NCI-H2171 treated with DMSO at 0.1 percent for 48 hours (cell line): ENCODE measurements at regions not wholly inside any gene's neighbourhood (a gene's known extent, or its start where the extent isn't known, plus 50 kb on each side); places are given as distances from the start of the nearest gene placed in this dataset.

Experiments
- DNase-seq: peaks from one replicate; lab custom pipeline; 2025; lab: John Stamatoyannopoulos, UW

GRCh38 chr12:44961887-44962286, 85.8 kb upstream of the NELL2 start:
- no peak for DNase-seq

GRCh38 chr12:44960856-44961255, 84.7 kb upstream of the NELL2 start:
- no peak for DNase-seq

- DNase-seq: no peak
These were observed 84.3 kb upstream of the NELL2 start for GRCh38 chr12:44960423-44960822.

DNA sequence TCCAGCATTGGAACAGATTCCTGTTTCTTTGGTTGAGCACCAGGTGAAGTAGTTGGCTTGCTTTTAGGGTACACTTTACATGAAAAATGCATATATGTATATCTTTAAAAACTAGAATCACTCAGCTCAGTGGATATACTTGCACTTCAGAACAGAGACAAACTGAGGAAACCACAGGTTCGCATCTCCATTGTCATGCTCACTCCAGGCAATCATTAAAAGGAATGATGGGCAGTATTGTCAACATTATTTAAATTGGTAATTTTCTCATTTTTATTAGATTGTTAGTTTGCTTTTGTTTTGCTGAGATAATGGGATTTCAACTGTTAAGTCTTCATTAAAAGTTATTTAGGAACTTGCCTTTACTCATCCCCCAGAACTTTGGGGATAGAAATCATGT, 71.0 kb upstream of the NELL2 start:
- DNase-seq: no peak

GRCh38 chr12:44942714-44943113, 66.6 kb upstream of the NELL2 start:
- DNase-seq: no peak

DNA sequence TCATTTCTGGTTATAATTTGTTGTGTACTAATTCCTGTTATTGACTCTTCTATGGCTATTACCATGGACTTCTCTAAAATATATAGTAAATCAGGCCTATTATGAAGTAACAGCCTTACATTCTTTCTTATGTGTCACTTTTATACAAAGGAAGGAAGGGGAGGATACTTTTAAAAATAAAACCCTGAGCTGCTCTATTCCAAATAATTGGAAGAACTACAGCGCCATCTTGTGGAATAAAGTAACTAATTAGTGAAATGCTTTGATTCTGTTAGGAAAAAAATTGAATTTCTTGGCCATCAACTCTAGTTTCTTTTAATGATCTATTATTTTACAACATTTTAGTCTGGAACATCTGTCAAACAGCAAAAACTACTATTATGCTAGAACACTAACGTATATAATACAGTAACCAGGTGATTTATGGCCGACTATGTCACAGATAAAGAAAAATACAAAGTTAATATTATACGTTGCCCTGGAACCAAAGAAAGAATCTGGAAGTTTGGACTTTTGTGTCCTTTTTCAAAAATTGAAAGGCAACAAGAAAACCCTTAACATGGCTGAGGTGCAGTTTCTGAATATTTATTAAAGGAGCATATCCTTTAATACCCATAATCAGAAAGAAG, 55.0 kb upstream of the NELL2 start:
- peak; percentile 49 for DNase-seq

DNA sequence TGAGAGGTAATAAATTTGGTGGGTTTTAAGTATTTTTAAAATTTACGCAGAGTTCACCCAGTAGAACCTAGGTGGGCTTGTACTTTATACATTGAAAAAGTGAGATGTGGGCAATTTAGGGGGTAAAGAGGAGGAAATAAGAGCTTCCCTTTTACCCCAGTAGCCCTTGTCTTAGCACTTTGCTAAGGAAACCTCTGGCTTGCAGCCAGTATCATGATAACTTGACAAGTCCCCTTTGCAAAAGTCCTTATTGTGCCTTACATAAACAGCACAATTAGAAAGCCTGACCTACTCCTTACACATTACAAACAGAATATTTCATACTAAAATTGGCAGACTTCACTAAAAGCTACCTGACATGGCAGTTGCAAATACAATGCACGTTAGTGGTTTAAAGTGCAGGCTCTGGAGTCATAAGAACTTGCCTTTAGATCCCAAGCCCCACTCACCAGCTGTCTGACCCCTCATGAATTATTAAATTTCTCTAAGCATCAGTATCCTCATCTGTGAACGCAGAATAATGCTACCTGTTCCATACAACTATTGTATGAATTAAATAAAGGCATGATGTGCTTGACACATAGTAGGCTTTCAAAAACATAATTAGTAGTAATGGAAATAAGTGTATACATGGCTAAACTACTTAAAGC, 53.2 kb upstream of the NELL2 start:
- DNase-seq: no peak
